Neural crest cell (in vitro differentiated cells): ENCODE measurements at regions not wholly inside any gene's neighbourhood (a gene's known extent, or its start where the extent isn't known, plus 50 kb on each side); places are given as distances from the start of the nearest gene placed in this dataset.

Experiments
- DNase-seq: peaks from one replicate; pipeline ENCODE4 v3.0.0; 2021; ENCODE audit warnings: low read depth, mixed read lengths, low spot score
- H3K27ac Mint-ChIP-seq: one replicate; pipeline ENCODE4 v1.8.0; 2021; ENCODE audit warnings: mild to moderate bottlenecking, mixed read lengths; ENCODE audit not compliant: unreplicated experiment
- H3K27me3 Mint-ChIP-seq: 2 replicates; pipeline ENCODE4 v1.8.0; 2021; ENCODE audit warnings: low read depth, mild to moderate bottlenecking, mixed read lengths
- H3K36me3 Mint-ChIP-seq: 2 replicates; pipeline ENCODE4 v1.8.0; 2021; ENCODE audit warnings: low read depth, mild to moderate bottlenecking, mixed read lengths
- H3K4me1 Mint-ChIP-seq: 2 replicates; pipeline ENCODE4 v1.8.0; 2021; ENCODE audit warnings: mixed read lengths
- H3K4me3 Mint-ChIP-seq: one replicate; pipeline ENCODE4 v1.8.0; 2021; ENCODE audit warnings: mild to moderate bottlenecking, mixed read lengths
- H3K9me3 Mint-ChIP-seq: 2 replicates; pipeline ENCODE4 v1.8.0; 2021; ENCODE audit warnings: mixed read lengths
- CTCF ChIP-seq: fragments of 200-600 bp; sonication (generic); conservative IDR thresholded peaks from 2 replicates; pipeline ENCODE4 v1.5.0; 2021; ENCODE audit warnings: antibody characterized with exemption, mild to moderate bottlenecking

- no peak overlapping the region for H3K4me3 Mint-ChIP-seq
- H3K27me3 Mint-ChIP-seq: no peaks in the 10 kb centered on the region
- no peak for DNase-seq
- H3K27ac Mint-ChIP-seq: no peak overlapping the region
- H3K9me3 Mint-ChIP-seq: peaks cover 8% of the 10 kb centered on the region
- H3K36me3 Mint-ChIP-seq: peaks cover 4% of the 10 kb centered on the region
- no peaks in the 10 kb centered on the region for H3K4me1 Mint-ChIP-seq
- TF ChIP-seq CTCF: no peak
Observed at GRCh38 chrX:6718766-6719165, 183.8 kb upstream of the VCX3A start.

GRCh38 chrX:6708676-6709380 lies 173.9 kb upstream of the VCX3A start:
- TF ChIP-seq CTCF: no peak
- H3K36me3 Mint-ChIP-seq: no peaks in the 10 kb centered on the region
- H3K27me3 Mint-ChIP-seq: no peaks in the 10 kb centered on the region
- no peak for DNase-seq
- H3K4me1 Mint-ChIP-seq: peaks cover 21% of the 10 kb centered on the region
- H3K27ac Mint-ChIP-seq: no peak overlapping the region
- H3K9me3 Mint-ChIP-seq: no peaks in the 10 kb centered on the region
- no peak overlapping the region for H3K4me3 Mint-ChIP-seq

- Mint-ChIP-seq H3K27ac (no peak overlapping the region), H3K27me3 (no peaks in the 10 kb centered on the region), H3K36me3 (no peaks in the 10 kb centered on the region), H3K4me1 (peaks cover 21% of the 10 kb centered on the region), H3K4me3 (no peak overlapping the region), H3K9me3 (no peaks in the 10 kb centered on the region)
- no peak for DNase-seq
- TF ChIP-seq CTCF: no peak
Observed at GRCh38 chrX:6708041-6708440, 173.1 kb upstream of the VCX3A start.

GRCh38 chrX:6707497-6707896 lies 172.6 kb upstream of the VCX3A start:
- H3K36me3 Mint-ChIP-seq: no peaks in the 10 kb centered on the region

GRCh38 chrX:6701085-6701484 lies 166.2 kb upstream of the VCX3A start:
- TF ChIP-seq CTCF: no peak
- Mint-ChIP-seq H3K27me3 (no peaks in the 10 kb centered on the region), H3K36me3 (peaks cover 7% of the 10 kb centered on the region), H3K27ac (no peak overlapping the region), H3K4me1 (no peaks in the 10 kb centered on the region), H3K4me3 (no peak overlapping the region), H3K9me3 (peaks cover 9% of the 10 kb centered on the region)
- DNase-seq: no peak

More at GRCh38 chrX:6707497-6707896, 172.6 kb upstream of the VCX3A start:
- peaks cover 21% of the 10 kb centered on the region for H3K4me1 Mint-ChIP-seq
- no peaks in the 10 kb centered on the region for H3K9me3 Mint-ChIP-seq
- H3K27me3 Mint-ChIP-seq: no peaks in the 10 kb centered on the region
- no peak overlapping the region for H3K4me3 Mint-ChIP-seq
- H3K27ac Mint-ChIP-seq: no peak overlapping the region
- DNase-seq: no peak
- no peak for TF ChIP-seq CTCF
